Hematopoietic multipotent progenitor cell (in vitro differentiated cells): ENCODE measurements at regions not wholly inside any gene's neighbourhood (a gene's known extent, or its start where the extent isn't known, plus 50 kb on each side); places are given as distances from the start of the nearest gene placed in this dataset.

Experiments
- DNase-seq, 3 donors: peaks; one replicate each; pipeline ENCODE4 v3.0.0-alpha.2; 2011 to 2015; ENCODE audit warnings: low read depth in 2 of 3, low spot score in 2 of 3

- DNase-seq = no peak
Observed at GRCh38 chr11:115778928-115779650, 274.9 kb upstream of the CADM1 start.

DNA sequence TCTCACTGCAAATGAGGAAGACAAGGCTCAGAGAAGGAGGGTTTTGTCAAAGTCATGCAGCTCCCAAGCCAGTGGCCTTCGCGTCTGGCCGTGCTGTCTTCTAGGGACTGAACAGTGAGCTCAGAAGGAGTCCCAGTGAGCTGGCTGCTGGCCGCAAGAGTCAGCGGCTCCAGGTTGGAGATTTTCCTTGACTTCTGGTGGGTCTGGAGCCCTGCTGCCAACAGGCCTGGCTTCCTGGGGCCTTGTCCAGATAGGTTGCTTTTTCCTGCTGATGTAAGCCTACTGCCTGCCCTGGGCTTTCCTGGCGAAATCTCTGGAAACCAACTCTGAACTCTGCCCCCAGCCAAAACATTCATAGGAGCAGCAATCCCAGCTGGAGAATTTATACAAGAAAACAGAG is 272.7 kb upstream of the CADM1 start:
- DNase-seq = no peak

- no peak for DNase-seq
Observed at GRCh38 chr11:115775846-115776245, 271.6 kb upstream of the CADM1 start.

DNA sequence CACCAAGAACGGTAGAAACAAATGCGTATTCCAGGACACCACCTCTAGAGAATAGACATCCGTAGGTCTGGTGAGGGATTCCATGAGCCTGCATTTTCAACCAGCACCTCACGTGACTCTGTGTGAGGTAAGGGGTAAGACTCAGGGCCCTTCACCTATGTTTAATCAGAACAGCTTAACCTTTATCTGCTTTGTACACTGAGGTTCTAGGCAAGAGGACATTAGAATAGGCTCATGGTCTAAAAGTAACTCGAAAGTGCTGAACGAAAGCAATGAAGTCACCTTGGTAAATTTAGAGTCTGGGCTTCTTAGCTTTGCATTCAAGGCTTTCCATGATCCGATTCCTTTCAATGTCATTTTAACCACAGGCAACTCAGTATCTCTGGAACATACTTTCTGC is 270.5 kb upstream of the CADM1 start:
- no peak for DNase-seq

DNA sequence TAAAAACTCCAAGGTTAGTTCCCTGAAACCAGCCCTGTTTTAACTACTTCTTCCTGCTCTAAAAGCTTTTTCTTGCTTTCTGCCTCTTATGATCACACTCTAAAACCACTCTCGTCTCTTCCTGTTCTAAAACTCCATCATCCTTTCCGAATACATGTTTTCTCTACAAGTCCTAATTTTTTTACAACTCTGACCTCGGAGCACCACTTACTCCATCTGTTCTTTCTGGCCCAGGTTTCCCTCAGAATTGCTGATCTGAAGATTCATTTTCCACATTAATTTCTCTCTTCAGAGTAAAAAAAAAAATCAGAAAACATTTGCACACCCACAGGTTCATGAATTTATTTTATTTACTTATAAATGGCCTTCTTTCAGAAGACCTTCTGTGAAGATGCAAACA is 265.7 kb upstream of the CADM1 start:
- DNase-seq = no peak

- DNase-seq = no peak
Observed at GRCh38 chr11:115767883-115768282, 263.7 kb upstream of the CADM1 start.

DNA sequence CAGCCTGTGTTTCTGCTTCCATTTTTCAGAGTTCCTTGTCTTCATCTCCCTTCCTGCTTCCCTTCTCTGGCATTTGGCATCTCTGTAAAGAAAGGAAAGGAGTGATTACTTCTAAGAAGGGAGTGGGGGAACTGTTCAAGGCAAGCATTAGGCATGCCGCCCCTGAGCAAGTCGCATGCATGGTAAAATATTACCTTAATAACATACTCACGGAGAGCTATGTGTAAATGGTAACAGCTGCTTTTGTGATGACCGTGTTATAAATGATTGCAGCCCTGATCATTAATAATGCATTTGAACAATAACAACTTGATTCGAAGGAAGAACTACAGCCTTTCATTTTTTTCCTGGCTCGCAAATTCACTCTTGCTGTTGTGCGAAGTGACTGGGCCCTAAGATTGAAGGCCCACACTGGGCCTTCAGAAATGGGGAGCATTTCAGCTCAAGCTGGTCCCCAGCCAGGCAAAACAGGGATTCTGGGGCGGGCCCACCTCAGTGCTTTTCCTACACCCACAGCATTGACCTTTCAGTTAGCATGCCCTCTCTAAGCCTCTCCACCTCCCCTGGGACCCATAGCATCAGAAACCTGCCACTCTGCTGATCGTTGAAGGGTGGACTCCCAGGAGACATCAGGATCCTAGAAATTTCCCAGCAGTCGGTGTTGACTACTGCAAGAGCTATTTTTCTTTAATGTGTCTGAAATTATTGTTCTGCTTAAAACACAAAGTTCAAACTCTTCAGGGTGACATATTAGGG is 263.0 kb upstream of the CADM1 start:
- no peak for DNase-seq

DNA sequence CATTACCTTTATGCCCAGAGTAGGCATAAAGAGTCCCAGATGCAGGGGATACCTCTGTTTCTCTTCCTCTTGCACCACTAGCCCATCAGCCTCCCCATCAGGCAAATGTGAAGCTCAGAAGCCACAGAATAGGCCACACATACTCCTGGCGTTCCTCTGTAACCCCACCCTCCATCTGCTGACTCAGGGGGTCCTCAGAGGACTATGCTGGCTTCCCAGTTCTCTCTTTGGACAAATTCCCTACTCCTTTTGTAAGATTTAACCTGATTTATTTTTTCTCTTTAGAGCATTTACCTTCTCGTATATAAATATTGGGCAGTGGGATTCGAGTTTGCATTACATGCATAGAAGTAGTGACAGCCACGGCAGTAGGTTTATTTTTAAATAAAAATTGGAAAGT is 262.3 kb upstream of the CADM1 start:
- DNase-seq = no peak

- DNase-seq = no peak
Observed at GRCh38 chr11:115765803-115766239, 261.6 kb upstream of the CADM1 start.

DNA sequence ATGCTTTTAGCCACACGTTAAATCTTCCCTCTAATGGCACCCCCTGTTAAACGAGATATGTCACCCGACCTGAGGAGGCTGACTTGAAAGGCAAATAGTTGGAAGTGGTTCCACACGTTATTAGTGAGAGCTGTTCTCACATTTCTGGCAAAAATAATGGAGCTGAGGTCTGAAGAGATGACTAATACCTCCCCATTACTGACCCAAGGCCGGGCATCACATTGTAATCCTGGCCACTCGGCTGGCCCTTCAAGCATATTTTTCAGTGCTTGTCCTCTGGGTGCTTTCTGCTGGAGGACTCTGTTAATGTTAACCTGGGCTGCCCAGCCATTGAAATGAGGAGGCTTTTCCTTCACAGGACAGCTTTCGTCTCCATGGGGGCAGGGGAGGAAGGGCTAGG is 260.0 kb upstream of the CADM1 start:
- no peak for DNase-seq

- DNase-seq = no peak
Observed at GRCh38 chr11:115761817-115762216, 257.6 kb upstream of the CADM1 start.

GRCh38 chr11:115761348-115761747 is 257.1 kb upstream of the CADM1 start:
- DNase-seq = no peak

DNA sequence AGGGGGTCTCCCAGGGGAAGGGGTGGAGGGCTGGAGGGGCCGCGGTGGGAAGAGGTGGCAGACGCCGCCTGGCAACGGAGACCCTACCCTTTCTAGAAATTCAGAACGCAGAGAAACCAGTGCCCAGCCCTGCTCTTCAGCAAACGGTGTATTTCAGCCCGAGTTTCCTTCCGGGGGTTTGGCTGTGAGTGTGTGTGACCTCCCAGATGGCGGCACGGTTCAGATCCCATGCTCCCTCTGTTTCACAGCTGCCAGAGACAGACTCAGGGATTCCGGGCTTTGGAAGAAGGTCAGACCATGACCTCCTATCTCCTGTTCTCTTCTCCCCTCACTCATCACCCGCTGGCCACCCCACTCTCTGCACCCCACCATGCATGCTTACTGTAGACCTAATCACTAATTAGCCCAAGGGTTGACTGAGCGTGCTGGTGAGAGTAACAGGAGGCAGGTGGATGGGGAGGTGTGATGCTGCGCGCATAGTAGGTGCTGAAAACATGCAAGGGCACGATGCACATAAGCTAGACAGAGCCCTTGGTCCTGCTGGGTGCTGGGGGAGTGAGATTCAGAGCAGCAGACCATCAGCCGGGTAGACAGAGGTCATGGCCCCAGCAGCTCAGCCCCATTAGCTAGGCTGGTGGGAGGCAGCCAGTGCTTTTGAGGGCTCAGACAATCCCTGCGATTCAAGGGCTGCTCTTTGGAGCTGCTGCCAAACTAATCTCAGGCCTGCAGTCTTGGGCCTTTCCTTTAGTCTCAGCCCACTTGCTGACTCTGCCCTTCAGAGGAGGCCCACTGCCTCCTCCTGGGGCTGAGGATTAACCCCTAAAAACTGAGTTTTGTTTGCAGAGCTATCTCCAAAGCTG is 256.5 kb upstream of the CADM1 start:
- peak in 1 of 3 donors; percentile 26 for DNase-seq

DNA sequence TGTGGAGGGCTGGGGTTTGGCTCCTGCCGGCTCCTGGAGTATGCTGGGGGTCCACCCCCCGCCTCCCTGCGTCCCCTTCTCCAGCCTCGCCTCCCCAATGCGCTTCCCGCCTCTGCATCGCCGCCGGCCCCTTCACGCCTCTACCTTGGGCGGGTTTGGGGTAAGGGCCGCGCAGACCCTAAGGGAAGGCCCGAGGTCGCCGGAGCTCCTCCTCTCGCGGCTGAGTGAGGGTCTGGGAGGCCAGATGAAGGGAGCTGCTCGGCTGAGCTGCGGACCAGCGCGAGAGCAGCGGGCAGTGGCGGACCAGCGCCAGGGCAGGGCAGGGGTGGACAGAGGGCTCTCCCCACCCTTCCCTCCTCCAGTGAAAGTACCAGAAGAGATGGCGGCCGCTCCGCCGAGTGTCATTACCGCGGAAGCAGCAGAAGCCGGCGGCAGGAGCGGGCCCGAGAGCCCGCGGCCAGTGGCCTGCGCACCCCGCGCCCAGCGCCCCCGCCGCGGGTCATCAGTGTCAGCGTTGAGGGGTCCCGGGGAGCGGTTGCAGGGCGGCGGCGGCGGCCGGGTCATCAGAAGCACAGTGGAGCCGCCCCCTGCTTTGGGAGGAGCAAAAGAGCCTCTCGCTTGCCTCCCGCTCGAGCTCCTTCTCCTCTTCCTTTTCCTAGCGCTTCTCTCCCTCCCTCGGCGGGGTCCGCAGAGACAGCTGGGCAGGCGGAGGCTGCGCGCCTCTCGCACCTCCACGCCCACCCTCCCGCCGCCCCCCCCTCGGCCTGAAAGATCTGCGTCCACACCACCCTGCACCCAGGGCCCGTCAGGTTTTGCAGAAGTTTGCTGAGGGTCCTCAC is 255.6 kb upstream of the CADM1 start:
- DNase-seq = peak in 1 of 3 donors; percentile 18

GRCh38 chr11:115758011-115758410 is 253.8 kb upstream of the CADM1 start:
- no peak for DNase-seq

DNA sequence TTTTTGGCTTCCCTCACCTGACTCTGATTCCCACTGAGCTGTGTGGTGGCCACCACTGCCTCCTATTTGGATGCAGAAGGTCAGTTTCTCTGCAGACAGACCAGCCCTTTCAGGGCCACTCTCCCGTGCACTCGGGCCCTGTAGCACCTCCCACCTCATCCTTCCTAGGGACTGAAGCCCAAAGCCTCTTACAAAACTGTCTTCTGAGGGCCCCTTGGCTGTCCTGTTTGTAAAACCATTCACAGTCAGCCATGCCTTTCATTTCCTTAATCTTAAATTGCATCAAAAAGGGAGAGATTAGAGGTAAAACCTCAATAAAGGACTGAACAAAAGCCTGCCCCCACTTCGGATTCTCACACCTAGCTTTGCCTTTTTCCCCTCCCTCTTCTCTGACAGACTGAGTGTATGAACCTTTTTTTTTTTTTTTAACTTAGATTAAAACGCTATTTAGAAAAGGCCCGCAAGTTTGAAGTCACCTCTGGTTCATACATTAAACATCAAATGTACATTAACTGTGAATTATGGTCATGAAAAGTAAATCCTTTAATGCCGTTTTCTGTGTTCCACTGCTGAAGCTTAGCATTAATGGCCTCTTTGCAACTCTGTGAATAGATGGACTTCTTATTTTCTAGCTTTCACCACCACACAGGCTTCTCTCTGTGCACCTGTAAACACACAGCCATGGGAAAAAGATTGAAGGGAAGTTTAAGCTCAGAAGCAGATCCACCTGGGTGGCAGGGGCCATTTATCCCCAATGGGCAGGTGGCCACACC is 247.2 kb upstream of the CADM1 start:
- no peak for DNase-seq

- no peak for DNase-seq
Observed at GRCh38 chr11:115745610-115746512, 241.6 kb upstream of the CADM1 start.

GRCh38 chr11:115745066-115745465 is 240.9 kb upstream of the CADM1 start:
- DNase-seq = no peak

DNA sequence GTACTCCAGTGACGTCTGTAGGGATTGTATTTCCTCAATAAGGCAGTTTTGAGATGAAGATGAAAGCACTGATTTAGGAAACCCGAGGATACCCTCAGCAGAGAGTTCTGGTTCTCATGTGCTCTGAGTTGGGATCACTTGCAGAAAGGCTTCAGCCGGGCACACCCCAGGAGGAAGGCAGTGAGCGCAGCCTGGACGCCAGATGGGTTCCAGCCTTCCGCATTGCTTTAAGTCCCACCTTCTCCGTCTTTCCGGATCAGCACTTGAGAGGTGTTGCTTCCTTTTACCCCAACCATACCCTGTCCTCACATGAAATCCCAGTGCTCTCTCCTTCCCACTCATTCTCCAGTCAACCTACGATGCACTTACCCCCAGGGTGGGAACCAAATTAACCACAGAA is 239.5 kb upstream of the CADM1 start:
- no peak for DNase-seq
